Fibroblast of skin of left quadriceps (primary cell): ENCODE measurements at regions not wholly inside any gene's neighbourhood (a gene's known extent, or its start where the extent isn't known, plus 50 kb on each side); places are given as distances from the start of the nearest gene placed in this dataset.

Source experiments
- DNase-seq, 2 experiments: peaks; one replicate each; pipeline ENCODE4 v3.0.0-alpha.2; 2013; ENCODE audit warnings: low read depth in 2 of 2

GRCh38 chr18:78526923-78527711 is 452.5 kb upstream of the SALL3 start:
- DNase-seq = no peak

DNA sequence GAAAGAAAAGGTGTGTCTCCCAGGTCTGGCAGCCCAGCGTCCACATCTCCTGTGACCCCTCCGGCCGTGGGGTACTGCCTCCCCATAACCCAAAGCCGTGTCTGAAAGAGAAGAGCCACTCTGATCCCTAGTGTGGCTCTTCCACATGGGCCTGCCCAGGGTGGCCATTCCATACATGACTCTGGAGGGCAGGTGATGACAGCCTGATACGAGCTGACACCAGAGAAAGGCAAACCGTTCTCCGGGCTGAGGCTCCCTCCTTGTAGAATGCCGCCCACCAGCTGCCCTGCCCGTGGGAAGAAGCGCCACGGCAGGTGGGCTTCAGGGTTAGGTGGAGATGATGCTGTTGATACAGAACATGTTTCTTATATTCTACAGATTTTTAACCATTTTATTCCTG is 451.6 kb upstream of the SALL3 start:
- no peak for DNase-seq

- no peak for DNase-seq
Observed at GRCh38 chr18:78528411-78529258, 451.0 kb upstream of the SALL3 start.

DNA sequence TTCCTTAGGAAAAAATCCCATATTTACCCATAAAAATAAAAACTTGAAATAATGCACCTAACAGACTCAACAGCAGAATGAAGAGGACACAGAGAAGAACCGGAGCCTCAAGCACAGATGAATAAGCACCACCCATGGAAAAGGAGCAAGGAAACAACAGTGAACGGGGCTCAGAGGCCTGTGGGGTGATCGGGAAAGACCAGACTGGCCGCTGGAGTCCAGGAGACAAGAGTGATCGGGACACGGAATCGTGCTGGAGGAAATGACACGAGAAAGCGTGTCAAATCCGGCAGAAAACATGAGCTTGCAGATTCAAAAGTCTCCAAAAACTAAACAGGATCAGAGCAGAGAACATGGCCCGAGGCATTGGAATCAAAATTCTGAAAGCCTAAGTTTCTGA is 448.0 kb upstream of the SALL3 start:
- DNase-seq = no peak

DNA sequence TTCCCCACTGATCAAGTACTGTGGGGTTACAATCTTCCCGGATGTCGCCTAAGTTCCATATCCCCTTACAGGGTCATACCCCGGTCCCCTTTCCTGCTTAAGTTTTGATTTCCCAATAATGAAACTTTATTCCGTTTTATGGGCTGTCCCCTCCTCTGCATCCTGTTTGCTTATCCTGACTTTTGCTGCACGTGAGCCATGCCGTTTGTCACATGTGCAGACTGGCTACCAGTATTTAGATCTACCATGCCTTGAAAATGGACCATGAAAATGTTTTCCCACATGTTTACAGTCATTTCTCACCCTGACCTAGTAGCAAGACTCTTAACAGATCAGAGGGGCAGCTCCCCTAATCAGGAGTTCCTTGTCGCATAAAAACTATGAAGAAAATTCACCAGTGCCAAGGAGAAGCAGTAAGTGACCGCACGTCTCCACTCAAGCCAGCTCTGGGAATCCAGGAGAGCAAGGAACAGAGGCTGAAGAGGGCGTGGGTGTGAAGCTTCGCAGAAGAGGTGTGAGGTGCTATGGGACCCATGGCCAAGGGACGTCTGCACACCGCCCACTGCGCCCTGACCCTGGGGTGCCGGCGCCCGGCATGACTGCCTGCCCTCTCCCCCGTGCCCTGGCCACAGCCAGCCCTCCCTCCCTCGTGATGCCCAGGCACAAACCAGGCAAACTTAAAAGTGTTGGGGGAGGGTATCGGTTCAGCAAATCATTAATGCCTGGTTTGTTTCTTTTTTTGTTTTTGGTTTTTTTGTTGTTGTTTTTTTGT is 440.8 kb upstream of the SALL3 start:
- no peak for DNase-seq

- no peak for DNase-seq
Observed at GRCh38 chr18:78540636-78541529, 438.7 kb upstream of the SALL3 start.

GRCh38 chr18:78542204-78542603 is 437.4 kb upstream of the SALL3 start:
- DNase-seq = no peak

GRCh38 chr18:78543201-78543725 is 436.4 kb upstream of the SALL3 start:
- no peak for DNase-seq

GRCh38 chr18:78546281-78546680 is 433.3 kb upstream of the SALL3 start:
- no peak for DNase-seq

DNA sequence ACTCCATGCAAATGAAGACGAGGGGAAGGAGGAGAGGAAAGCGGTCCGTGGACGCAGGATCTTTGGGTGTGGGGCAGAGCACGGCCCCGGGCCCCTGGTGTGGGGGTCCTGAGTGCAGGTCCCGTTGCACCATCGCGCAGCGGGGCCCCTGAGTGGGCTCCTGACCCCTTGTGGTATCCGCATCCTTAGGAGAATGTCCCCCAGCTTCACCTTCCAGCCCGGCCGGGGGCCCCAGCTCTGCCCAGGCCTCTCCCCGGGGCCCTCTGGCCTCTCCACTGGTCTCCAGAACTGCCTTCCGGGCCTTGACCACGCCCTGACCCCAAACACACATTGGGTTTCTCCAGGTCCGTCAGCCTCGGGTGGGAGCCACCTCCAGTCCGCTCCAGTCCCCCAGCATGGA is 431.8 kb upstream of the SALL3 start:
- no peak for DNase-seq

DNA sequence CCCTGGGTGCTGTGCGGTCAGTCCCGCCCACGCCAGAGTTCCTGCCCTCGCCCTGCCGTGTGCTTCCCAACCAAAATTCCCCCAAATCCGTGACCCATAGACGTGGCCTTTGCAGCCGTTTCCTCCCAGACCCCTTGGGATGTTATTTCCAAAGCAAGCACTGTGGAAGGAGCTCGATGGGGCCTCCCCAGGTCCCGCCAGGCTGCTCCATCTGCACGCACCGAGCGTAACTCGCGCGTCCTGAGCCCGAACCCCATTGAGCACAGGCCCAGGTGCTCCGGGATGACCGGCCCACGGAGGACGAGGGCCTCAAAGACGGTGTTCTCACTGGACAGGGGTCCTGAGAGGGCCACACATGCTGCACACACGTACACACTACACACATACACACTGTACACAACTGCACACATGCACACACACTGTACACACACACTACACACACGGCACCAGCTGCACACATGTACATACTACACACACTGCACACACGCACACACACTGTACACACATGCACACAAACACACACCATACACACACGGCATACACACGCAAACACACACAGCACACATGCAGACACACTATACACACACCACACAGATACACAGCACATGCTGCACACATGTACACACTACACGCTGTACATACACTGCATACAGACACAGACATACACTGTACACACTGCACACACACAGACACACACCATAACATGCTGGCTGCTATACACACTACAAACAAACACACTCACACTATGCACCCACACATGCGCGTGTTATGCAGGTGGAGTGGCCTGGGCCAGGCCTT is 431.2 kb upstream of the SALL3 start:
- no peak for DNase-seq

DNA sequence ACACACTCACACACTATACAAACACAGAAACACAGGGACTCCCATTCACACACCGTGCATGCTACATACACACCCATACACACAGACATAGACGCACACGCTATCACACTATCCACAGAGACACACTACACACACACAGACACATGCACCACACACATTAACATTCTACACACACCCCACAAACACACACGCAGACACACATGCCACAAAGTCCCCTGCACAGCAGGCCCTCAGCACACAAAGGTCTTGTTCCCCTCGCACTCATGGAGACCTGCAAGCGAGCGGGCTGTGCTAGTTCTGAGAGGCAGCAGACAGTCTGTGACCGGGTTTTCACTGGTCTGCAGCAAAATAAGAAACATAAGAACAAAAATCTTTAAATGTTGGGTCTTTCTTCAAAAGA is 429.6 kb upstream of the SALL3 start:
- no peak for DNase-seq

GRCh38 chr18:78554944-78555608 is 424.5 kb upstream of the SALL3 start:
- no peak for DNase-seq

DNA sequence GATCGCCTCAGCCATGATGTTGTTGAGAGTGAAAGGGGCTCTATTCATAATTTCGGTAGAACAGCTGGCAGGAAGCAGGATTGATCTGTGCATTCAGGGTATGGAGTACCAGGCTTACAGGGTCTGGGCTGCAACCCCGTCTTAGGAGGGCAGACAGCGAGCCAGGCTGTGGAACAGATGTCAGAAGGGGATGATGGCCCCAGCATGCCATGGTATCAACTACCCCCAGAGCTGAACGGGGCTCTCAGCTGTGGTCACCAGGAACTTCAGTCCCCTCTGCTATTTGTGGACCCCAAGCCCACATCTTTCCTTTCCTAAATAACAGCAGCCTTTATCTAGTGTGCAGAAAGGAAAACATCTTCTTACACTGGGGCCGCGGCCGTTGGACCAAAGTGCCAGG is 422.2 kb upstream of the SALL3 start:
- DNase-seq = no peak

DNA sequence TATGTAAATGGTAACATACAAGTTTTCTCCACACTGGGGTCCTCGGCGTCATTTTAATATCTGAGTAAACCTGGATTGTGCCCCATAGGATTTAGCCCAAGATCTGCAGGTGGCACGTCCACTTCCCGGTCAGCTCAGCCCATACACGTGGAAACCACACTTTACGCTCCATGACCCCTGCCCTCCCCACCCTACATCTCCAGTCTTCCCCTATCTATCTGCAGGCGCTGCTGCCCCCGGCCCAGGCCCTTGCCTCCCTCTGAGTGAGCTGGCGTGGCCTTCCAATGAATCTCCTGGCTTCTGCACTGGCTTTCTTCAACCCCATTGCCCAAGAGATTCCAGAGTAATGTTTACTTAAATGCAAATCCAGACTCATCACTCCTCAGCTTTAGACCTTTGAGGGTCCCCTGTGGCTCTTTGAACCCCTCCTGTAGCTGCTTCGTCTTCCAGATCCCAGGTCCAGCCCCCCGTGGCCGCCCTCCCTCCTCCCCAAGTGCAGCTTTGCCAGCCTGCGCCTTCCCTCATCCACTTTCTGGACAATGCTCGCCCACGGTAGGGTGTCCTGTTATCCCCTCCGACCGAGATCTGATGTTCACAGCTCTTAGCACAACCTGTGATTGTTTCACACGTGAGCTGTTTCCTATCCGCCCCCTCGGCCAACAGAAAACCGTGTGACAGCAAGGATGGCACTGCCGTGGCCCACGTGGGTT is 421.4 kb upstream of the SALL3 start:
- no peak for DNase-seq

DNA sequence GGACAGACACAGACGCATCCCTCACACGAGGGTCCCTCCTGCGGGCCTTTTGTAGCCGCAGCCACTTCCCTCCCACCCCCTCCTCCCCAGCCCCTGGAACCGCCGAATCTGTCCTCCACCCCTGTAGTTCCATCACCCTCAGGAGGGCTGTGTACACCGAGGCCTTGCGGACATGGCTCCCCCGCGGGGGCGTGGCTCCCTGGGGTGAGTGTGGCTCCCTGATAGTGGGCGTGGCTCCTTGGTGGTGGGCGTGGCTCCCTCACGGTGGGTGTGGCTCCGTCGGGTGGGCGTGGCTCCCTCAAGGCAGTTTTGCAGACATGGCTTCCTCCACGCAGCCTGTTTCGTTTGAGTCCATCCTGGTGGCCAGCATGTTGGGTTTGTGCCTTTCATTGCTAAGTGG is 420.7 kb upstream of the SALL3 start:
- no peak for DNase-seq

DNA sequence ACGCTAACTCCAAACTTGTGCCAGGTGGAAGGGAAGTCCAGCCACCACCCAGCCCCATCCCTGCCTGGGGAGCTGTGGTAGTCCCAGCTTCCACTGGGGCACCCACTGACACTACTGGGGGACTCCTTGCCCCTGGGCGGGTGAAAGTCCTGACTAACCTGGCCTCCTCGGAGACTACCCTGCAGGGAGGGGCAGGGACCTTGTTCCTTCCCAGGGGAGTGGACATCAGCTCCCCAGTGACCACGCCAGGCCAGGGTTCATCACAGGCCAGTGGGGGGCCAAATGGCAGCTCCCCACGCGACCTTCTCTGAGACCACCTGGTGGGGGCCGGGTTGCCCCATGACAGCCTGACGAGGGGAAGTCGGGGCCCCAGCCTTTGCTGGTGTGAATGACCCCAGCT is 420.0 kb upstream of the SALL3 start:
- DNase-seq = no peak

GRCh38 chr18:78561757-78562510 is 417.7 kb upstream of the SALL3 start:
- DNase-seq = no peak
